Myocyte (in vitro differentiated cells): ENCODE measurements at regions not wholly inside any gene's neighbourhood (a gene's known extent, or its start where the extent isn't known, plus 50 kb on each side); places are given as distances from the start of the nearest gene placed in this dataset.

Source experiments
- DNase-seq: peaks from one replicate; pipeline ENCODE4 v3.0.0-alpha.2; 2012; ENCODE audit warnings: low read depth

GRCh38 chr4:3831529-3832150, 65.5 kb downstream of the ADRA2C start:
- DNase-seq: no peak

GRCh38 chr4:3832536-3833220, 66.5 kb downstream of the ADRA2C start:
- DNase-seq: no peak

GRCh38 chr4:3833326-3833989, 67.3 kb downstream of the ADRA2C start:
- no peak for DNase-seq

GRCh38 chr4:3834186-3834662, 68.0 kb downstream of the ADRA2C start:
- DNase-seq: no peak

GRCh38 chr4:3834663-3835521, 68.7 kb downstream of the ADRA2C start:
- DNase-seq: no peak

GRCh38 chr4:3835527-3836405, 69.6 kb downstream of the ADRA2C start:
- no peak for DNase-seq

- no peak for DNase-seq
These were observed 70.2 kb downstream of the ADRA2C start for GRCh38 chr4:3836406-3836755.

GRCh38 chr4:3836756-3837601, 70.8 kb downstream of the ADRA2C start:
- no peak for DNase-seq

GRCh38 chr4:3838437-3839380, 72.5 kb downstream of the ADRA2C start:
- no peak for DNase-seq

- no peak for DNase-seq
These were observed 79.0 kb downstream of the ADRA2C start for GRCh38 chr4:3845094-3845743.

GRCh38 chr4:3845744-3846429, 79.7 kb downstream of the ADRA2C start:
- no peak for DNase-seq

- DNase-seq: no peak
These were observed 81.2 kb downstream of the ADRA2C start for GRCh38 chr4:3847211-3847940.

GRCh38 chr4:3848323-3848722, 82.1 kb downstream of the ADRA2C start:
- DNase-seq: no peak

- no peak for DNase-seq
These were observed 83.0 kb downstream of the ADRA2C start for GRCh38 chr4:3849140-3849539.

GRCh38 chr4:3850128-3850527, 83.9 kb downstream of the ADRA2C start:
- DNase-seq: no peak

- DNase-seq: no peak
These were observed 85.0 kb downstream of the ADRA2C start for GRCh38 chr4:3851211-3851610.

- DNase-seq: peak; percentile 47
These were observed 85.7 kb downstream of the ADRA2C start for GRCh38 chr4:3851881-3852280.
